CD8-positive, alpha-beta memory T cell (primary cell): ENCODE measurements at regions not wholly inside any gene's neighbourhood (a gene's known extent, or its start where the extent isn't known, plus 50 kb on each side); places are given as distances from the start of the nearest gene placed in this dataset.
"Not testable (repeated sequence)": the region's sequence is repeated elsewhere in the genome, so short reads cannot be mapped to it uniquely, and the experiment has no call there.

Experiments used
- CTCF ChIA-PET: fragments of 350-600 bp; sonication (Branson Sonifier 250); formaldehyde crosslinking; loops from one replicate; lab custom pipeline; 2021; ENCODE audit warnings: antibody characterized with exemption; lab: Charles Lee
- POLR2A ChIA-PET: fragments of 350-600 bp; sonication (Branson Sonifier 250); formaldehyde crosslinking; loops from one replicate; lab custom pipeline; 2021; ENCODE audit warnings: antibody characterized with exemption; lab: Charles Lee
- DNase-seq, 5 donors: peaks; one replicate each; pipeline versions ENCODE4 v3.0.0 to v3.0.0-alpha.2; 2020 to 2022; ENCODE audit warnings: mixed read lengths in 1 of 5
- H3K27ac ChIP-seq: one replicate; pipeline ENCODE4 v1.7.0; 2013; ENCODE audit warnings: low read depth, mild to moderate bottlenecking, low read length, moderate library complexity
- H3K27me3 ChIP-seq: 2 replicates; pipeline ENCODE4 v1.7.0; 2013; ENCODE audit warnings: low read length, mild to moderate bottlenecking; ENCODE audit not compliant: insufficient read depth, poor library complexity, severe bottlenecking
- H3K36me3 ChIP-seq: 2 replicates; pipeline ENCODE4 v1.7.0; 2013; ENCODE audit warnings: mild to moderate bottlenecking, low read length, moderate library complexity; ENCODE audit not compliant: insufficient read depth
- H3K4me1 ChIP-seq: 2 replicates; pipeline ENCODE4 v1.7.0; 2013; ENCODE audit warnings: mild to moderate bottlenecking, low read length, moderate library complexity; ENCODE audit not compliant: insufficient read depth
- H3K4me3 ChIP-seq: 2 replicates; pipeline ENCODE4 v1.7.0; 2013; ENCODE audit warnings: mild to moderate bottlenecking, low read length
- H3K9me3 ChIP-seq: 2 replicates; pipeline ENCODE4 v1.7.0; 2013; ENCODE audit warnings: mild to moderate bottlenecking, low read length
- H3K27ac Mint-ChIP-seq, 8 donors: one replicate each; pipeline ENCODE4 v1.8.0; 2020 to 2021; ENCODE audit warnings: mixed read lengths in 8 of 8, mild to moderate bottlenecking in 6 of 8, inconsistent platforms in 3 of 8, moderate library complexity in 3 of 8
- H3K27me3 Mint-ChIP-seq, 2 donors: one replicate each; pipeline ENCODE4 v1.8.0; 2020 to 2021; ENCODE audit warnings: mixed read lengths in 2 of 2, mild to moderate bottlenecking in 1 of 2, moderate library complexity in 1 of 2
- H3K36me3 Mint-ChIP-seq, 3 donors: one replicate each; pipeline ENCODE4 v1.8.0; 2020 to 2021; ENCODE audit warnings: mixed read lengths in 3 of 3, inconsistent platforms in 1 of 3, mild to moderate bottlenecking in 1 of 3
- H3K4me1 Mint-ChIP-seq, 3 donors: one replicate each; pipeline ENCODE4 v1.8.0; 2020 to 2021; ENCODE audit warnings: mixed read lengths in 3 of 3, inconsistent platforms in 1 of 3, mild to moderate bottlenecking in 1 of 3
- H3K4me3 Mint-ChIP-seq, 7 donors: one replicate each; pipeline ENCODE4 v1.8.0; 2020 to 2021; ENCODE audit warnings: mixed read lengths in 7 of 7, mild to moderate bottlenecking in 6 of 7, moderate library complexity in 4 of 7, inconsistent platforms in 2 of 7
- H3K9me3 Mint-ChIP-seq, 5 donors: one replicate each; pipeline ENCODE4 v1.8.0; 2020 to 2022; ENCODE audit warnings: mixed read lengths in 5 of 5, mild to moderate bottlenecking in 3 of 5, moderate library complexity in 2 of 5, inconsistent platforms in 1 of 5

DNA sequence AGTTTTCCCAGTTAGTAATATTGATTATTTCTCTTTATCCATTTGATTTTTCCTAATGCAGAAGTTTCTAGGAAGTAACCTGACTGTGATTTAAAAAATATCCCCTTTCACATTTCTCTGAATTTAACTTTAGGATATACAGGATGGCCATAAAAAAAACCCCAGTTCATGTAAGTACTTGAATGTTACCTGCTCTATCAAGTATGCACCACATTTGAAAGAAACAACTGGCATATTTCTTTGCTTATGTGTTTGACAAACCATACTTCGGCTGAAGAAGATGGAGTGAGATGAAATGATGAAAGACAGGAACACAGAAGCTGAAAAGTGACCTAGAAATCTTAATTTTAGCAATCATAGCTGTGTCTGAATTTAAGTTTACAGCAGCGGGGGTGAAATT, 374.0 kb upstream of the NOX3 start:
- H3K4me1 ChIP-seq = no peaks in the 10 kb centered on the region
- H3K9me3 ChIP-seq = no peaks in the 10 kb centered on the region
- ChIA-PET CTCF (no interaction called here), POLR2A (no interaction called here)
- Mint-ChIP-seq H3K27ac (no peak overlapping the region), H3K4me3 (no peak overlapping the region), H3K4me1 (no peaks in the 10 kb centered on the region), H3K27me3 (no peaks in the 10 kb centered on the region), H3K9me3 (peaks cover 0 to 5% (median 0%) of the 10 kb centered on the region in 5 donors), H3K36me3 (no peaks in the 10 kb centered on the region)
- H3K27me3 ChIP-seq = no peaks in the 10 kb centered on the region
- DNase-seq = no peak
- no peak overlapping the region for H3K4me3 ChIP-seq
- no peak overlapping the region for H3K27ac ChIP-seq
- H3K36me3 ChIP-seq = no peaks in the 10 kb centered on the region

DNA sequence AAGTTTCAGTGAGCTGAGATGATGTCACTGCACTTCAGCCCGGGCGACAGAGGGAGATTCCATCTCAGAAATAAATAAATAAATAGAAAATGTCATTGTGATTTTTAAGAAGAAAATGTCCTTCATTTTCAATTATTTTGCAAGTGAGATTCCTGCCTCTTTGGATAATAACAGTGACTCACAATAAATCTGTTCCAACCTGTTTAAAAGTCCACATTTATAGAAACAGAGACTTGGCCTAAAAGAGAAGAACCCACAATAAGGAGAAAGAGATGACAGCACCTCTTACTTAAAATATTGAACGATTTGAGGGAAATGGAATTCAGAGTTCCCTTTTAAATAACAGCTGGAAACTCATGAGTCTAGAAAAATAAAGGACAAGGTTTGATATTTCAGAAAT, 373.4 kb upstream of the NOX3 start:
- no peaks in the 10 kb centered on the region for H3K4me1 ChIP-seq
- H3K9me3 ChIP-seq = no peaks in the 10 kb centered on the region
- Mint-ChIP-seq H3K4me3 (no peak overlapping the region), H3K4me1 (no peaks in the 10 kb centered on the region), H3K36me3 (no peaks in the 10 kb centered on the region), H3K9me3 (no peaks in the 10 kb centered on the region), H3K27me3 (no peaks in the 10 kb centered on the region), H3K27ac (no peak overlapping the region)
- H3K4me3 ChIP-seq = no peak overlapping the region
- ChIA-PET POLR2A (no interaction called here), CTCF (no interaction called here)
- no peak overlapping the region for H3K27ac ChIP-seq
- DNase-seq = no peak
- no peaks in the 10 kb centered on the region for H3K36me3 ChIP-seq
- no peaks in the 10 kb centered on the region for H3K27me3 ChIP-seq

DNA sequence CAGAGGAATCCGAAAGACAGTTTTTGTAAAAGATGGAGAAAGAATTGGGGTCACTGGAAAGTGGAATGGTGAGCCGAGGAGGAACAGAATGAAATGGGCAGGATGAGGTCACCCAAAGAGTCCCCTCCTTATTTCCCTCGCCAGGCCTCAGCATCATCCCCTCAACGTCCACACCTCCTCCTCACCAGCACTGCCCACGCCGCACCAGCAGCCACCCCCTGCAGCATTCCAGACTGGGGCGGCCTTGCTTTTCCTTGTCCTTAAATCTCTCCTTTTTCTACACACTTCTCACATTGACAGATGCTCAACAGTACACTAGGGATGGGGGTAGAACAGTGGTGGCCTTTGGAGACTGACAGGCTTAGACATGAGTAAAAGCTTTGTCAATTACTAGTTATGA, 363.1 kb upstream of the NOX3 start:
- Histone ChIP-seq H3K4me3 (no peak overlapping the region), H3K4me1 (no peaks in the 10 kb centered on the region), H3K27me3 (no peaks in the 10 kb centered on the region), H3K36me3 (no peaks in the 10 kb centered on the region), H3K9me3 (no peaks in the 10 kb centered on the region), H3K27ac (no peak overlapping the region)
- no peak for DNase-seq
- H3K27ac Mint-ChIP-seq = no peak overlapping the region
- no peaks in the 10 kb centered on the region for H3K4me1 Mint-ChIP-seq
- ChIA-PET POLR2A (no interaction called here), CTCF (no interaction called here)
- no peaks in the 10 kb centered on the region for H3K27me3 Mint-ChIP-seq
- H3K9me3 Mint-ChIP-seq = peaks cover 0 to 5% (median 0%) of the 10 kb centered on the region in 5 donors
- H3K4me3 Mint-ChIP-seq = no peak overlapping the region
- H3K36me3 Mint-ChIP-seq = no peaks in the 10 kb centered on the region

DNA sequence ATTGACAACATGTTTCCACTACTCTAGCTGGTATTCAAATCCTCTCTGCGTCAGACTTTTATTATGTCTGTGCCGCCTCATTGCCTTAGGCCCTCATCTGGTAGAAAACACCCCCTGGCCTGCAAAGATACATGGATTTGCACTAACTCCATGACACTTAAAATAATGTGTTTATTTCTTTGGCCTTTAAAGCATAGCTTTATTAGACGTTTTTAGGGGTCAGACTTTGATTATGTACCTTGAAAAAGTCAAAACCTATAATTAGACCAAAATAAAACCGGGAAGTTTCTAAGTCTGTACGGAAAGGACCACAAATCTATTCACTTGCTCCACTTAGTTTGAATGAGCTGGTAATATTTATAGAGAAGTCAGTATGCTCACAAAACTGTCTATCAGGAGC, 357.9 kb upstream of the NOX3 start:
- H3K4me3 ChIP-seq = no peak overlapping the region
- ChIA-PET POLR2A (no interaction called here), CTCF (no interaction called here)
- no peak for DNase-seq
- Mint-ChIP-seq H3K27ac (no peak overlapping the region), H3K4me1 (no peaks in the 10 kb centered on the region), H3K4me3 (no peak overlapping the region), H3K36me3 (no peaks in the 10 kb centered on the region), H3K9me3 (peaks cover 0 to 5% (median 0%) of the 10 kb centered on the region in 5 donors), H3K27me3 (no peaks in the 10 kb centered on the region)
- no peaks in the 10 kb centered on the region for H3K9me3 ChIP-seq
- no peaks in the 10 kb centered on the region for H3K36me3 ChIP-seq
- no peaks in the 10 kb centered on the region for H3K4me1 ChIP-seq
- no peaks in the 10 kb centered on the region for H3K27me3 ChIP-seq
- no peak overlapping the region for H3K27ac ChIP-seq

DNA sequence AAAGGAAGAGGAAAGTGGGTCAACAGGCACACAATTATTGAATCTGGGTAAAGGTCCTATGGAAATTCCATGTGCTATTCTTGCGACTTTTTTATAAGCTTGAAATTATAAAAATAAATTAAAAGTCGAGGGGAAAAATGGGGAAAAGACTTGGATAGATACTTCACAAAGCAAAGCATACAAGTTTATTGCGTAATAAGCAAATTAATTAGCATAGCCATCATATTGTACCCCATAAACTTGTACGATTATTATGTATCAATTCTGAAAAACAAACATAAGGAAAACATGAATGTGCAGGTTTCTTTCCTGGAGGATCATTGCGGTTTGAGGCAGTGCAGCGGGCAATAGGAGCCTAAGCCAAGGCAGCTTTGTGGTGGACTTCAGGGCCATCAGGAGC, 351.6 kb upstream of the NOX3 start:
- Mint-ChIP-seq H3K4me1 (no peaks in the 10 kb centered on the region), H3K27ac (no peak overlapping the region), H3K27me3 (peaks cover 0 to 2% of the 10 kb centered on the region in 2 donors), H3K9me3 (peaks cover 0 to 5% (median 0%) of the 10 kb centered on the region in 5 donors), H3K36me3 (no peaks in the 10 kb centered on the region), H3K4me3 (no peak overlapping the region)
- H3K4me3 ChIP-seq = no peak overlapping the region
- POLR2A ChIA-PET = no interaction called here
- DNase-seq = no peak
- H3K36me3 ChIP-seq = no peaks in the 10 kb centered on the region
- no peaks in the 10 kb centered on the region for H3K9me3 ChIP-seq
- no peak overlapping the region for H3K27ac ChIP-seq
- H3K4me1 ChIP-seq = no peaks in the 10 kb centered on the region
- no peaks in the 10 kb centered on the region for H3K27me3 ChIP-seq
- CTCF ChIA-PET = no interaction called here

DNA sequence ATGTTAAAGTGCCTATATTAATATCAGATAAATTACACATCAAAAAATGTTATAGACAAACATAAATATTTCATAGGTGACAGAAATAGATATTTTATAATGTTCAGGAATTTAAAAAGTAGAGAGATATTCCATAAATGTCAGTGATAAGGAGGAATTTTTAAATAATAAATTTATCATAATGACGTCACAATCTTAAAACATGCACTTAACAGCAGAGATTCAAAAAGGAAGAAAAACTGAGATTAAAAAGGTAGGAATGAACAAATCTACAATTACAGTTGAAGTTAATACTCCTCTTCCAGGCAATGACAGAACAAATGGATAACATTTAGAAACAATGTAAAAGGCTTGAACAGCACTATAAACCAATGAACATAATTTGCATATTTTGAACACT, 345.4 kb upstream of the NOX3 start:
- no peaks in the 10 kb centered on the region for H3K9me3 ChIP-seq
- H3K27me3 ChIP-seq = no peaks in the 10 kb centered on the region
- POLR2A ChIA-PET = no interaction called here
- H3K4me1 Mint-ChIP-seq = no peaks in the 10 kb centered on the region
- CTCF ChIA-PET = no interaction called here
- H3K4me3 Mint-ChIP-seq = no peak overlapping the region
- no peak for DNase-seq
- no peak overlapping the region for H3K27ac Mint-ChIP-seq
- no peaks in the 10 kb centered on the region for H3K27me3 Mint-ChIP-seq
- H3K4me3 ChIP-seq = no peak overlapping the region
- H3K27ac ChIP-seq = no peak overlapping the region
- H3K36me3 ChIP-seq = no peaks in the 10 kb centered on the region
- no peaks in the 10 kb centered on the region for H3K4me1 ChIP-seq
- no peaks in the 10 kb centered on the region for H3K36me3 Mint-ChIP-seq
- H3K9me3 Mint-ChIP-seq = peaks cover 0 to 11% (median 2%) of the 10 kb centered on the region in 5 donors

DNA sequence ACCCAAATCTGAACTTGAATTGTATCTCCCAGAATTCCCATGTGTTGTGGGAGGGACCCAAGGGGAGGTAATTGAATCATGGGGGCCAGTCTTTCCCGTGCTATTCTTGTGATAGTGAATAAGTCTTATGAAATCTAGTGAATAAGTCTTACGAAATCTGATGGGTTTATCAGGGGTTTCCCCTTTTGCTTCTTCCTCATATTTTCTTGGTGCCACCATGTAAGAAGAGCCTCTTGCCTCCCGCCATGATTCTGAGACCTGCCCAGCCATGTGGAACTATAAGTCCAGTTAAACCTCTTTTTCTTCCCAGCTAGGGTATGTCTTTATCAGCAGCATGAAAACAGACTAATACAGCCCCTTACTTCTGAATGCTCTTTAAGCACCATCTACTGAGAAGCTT, 343.2 kb upstream of the NOX3 start:
- H3K4me3 Mint-ChIP-seq, H3K27ac Mint-ChIP-seq, H3K4me1 ChIP-seq, H3K27me3 ChIP-seq, H3K36me3 Mint-ChIP-seq, CTCF ChIA-PET, H3K9me3 ChIP-seq, H3K4me1 Mint-ChIP-seq, H3K36me3 ChIP-seq, POLR2A ChIA-PET, DNase-seq, H3K27ac ChIP-seq, H3K4me3 ChIP-seq, H3K27me3 Mint-ChIP-seq: not testable (repeated sequence)
- H3K9me3 Mint-ChIP-seq = peaks cover 0 to 11% (median 2%) of the 10 kb centered on the region in 5 donors

DNA sequence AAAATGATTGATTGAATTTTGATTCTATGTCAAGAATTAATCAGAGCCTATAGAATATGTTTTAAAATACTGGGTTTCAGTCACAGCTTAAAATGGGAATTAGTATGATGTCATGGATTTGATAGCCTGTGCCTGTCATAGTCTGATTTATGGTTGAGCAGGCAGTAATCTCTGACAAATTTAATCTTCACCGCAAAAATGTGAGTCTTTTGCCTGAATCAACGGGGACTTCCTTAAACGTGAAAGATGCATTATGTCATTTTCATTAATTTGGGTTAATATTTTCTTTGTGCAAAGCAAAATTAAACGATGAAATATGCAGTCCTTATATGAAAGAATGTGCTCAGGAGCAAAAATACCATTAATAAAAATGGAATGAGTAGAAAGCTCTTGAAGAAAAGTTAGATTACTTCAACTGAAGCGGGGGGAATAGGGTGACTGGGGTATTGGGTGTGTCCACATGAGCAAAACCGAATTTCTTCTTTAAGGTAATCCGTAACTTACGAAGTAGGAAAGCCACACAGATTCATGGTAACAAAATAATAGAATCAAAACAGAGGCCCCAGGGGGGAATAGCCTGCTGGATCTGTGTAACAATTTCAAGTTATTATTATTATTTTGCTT, 339.6 kb upstream of the NOX3 start:
- H3K4me1 Mint-ChIP-seq = no peaks in the 10 kb centered on the region

DNA sequence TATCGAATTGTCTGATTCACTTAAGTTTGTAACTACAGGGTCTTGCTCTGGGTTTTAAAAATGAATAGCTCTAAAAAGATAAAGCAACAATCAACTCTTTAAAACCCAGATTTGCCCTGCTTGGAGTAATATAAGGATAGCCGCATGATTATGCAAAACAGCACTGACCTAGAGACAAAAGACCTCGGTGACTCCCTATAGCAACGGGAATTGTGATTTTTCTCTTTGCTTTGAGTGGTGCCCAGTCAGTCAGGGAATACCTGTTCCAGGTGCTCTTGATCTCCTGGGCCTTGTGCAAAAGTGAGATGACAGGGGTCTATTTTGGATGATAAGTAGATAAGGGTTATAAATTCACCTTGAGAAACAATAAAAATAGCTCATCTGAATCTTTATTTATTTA, 336.3 kb upstream of the NOX3 start:
- no peak overlapping the region for H3K27ac Mint-ChIP-seq
- no peaks in the 10 kb centered on the region for H3K4me1 ChIP-seq
- POLR2A ChIA-PET = no interaction called here
- H3K36me3 Mint-ChIP-seq = no peaks in the 10 kb centered on the region
- no peaks in the 10 kb centered on the region for H3K27me3 Mint-ChIP-seq
- CTCF ChIA-PET = no interaction called here
- no peaks in the 10 kb centered on the region for H3K27me3 ChIP-seq
- H3K4me3 ChIP-seq = no peak overlapping the region
- H3K9me3 ChIP-seq = no peaks in the 10 kb centered on the region
- no peak for DNase-seq
- peaks cover 0 to 2% (median 0%) of the 10 kb centered on the region in 3 donors for H3K4me1 Mint-ChIP-seq
- H3K4me3 Mint-ChIP-seq = no peak overlapping the region
- no peak overlapping the region for H3K27ac ChIP-seq
- H3K36me3 ChIP-seq = no peaks in the 10 kb centered on the region
- H3K9me3 Mint-ChIP-seq = peaks cover 0 to 7% (median 3%) of the 10 kb centered on the region in 5 donors

More for the DNA sequence above, 339.6 kb upstream of the NOX3 start:
- Mint-ChIP-seq H3K36me3 (no peaks in the 10 kb centered on the region), H3K27me3 (no peaks in the 10 kb centered on the region), H3K27ac (no peak overlapping the region), H3K9me3 (peaks cover 0 to 11% (median 0%) of the 10 kb centered on the region in 5 donors), H3K4me3 (no peak overlapping the region)
- no peaks in the 10 kb centered on the region for H3K9me3 ChIP-seq
- no peak overlapping the region for H3K4me3 ChIP-seq
- no peak for DNase-seq
- H3K27me3 ChIP-seq = no peaks in the 10 kb centered on the region
- POLR2A ChIA-PET = no interaction called here
- CTCF ChIA-PET = no interaction called here
- no peaks in the 10 kb centered on the region for H3K4me1 ChIP-seq
- H3K27ac ChIP-seq = no peak overlapping the region
- no peaks in the 10 kb centered on the region for H3K36me3 ChIP-seq
